ENCODE measurements at regions not wholly inside any gene's neighbourhood (a gene's known extent, or its start where the extent isn't known, plus 50 kb on each side); places are given as distances from the start of the nearest gene placed in this dataset.

DNA sequence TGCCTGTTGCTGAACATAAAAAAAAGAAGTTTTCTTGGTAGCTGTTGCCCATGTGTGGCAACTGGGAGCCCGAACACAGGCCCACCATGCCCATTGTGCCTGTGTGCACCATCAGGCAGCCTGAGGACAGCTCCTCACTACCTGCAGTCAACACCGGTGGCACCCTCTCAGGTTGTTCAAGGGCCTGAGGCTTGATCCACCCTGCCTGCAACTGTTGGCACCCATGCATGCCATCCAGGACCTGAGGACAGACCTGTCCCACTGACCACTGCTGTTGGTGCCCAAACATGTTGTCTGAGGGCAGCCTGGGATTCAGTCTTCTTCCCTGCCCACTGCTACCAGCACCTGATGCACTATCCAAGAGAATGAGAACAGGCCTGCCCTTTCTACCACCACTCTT is 661.1 kb upstream of the ZNF804A start:
- no peak overlapping the region for H3K27ac ChIP-seq (ENCODE audit: insufficient read depth, low read depth, low read length)
- H3K9ac ChIP-seq (replicated peaks; ENCODE audit: extremely low read depth, insufficient read depth, low read length): no peak overlapping the region
- ChIA-PET CTCF (interaction anchor here (0.6 kb wide), 1 partner anchor 9 kb away, joined by 3 read pairs; no protein-coding TSS in a partner anchor), POLR2A (no interaction called here)
- no peak for DNase-seq (ENCODE audit: low read depth, low spot score)
- H3K4me2 ChIP-seq (ENCODE audit: insufficient read depth, low read length): no peak overlapping the region
- no peak overlapping the region for H2AFZ ChIP-seq (ENCODE audit: low read depth, low read length)
- intact Hi-C loops (cut with micrococcal nuclease): no loop called here
- no TSS peak for BruUV-seq (replicated peaks)
- H3K79me2 ChIP-seq (ENCODE audit: control insufficient read depth, insufficient read depth, low read length): no peaks in the 10 kb centered on the region
- dilution Hi-C loops (cut with MboI; ENCODE audit: extremely low pct_ligation_motif_present, low sequenced_read_pairs): no loop called here
- H4K20me1 ChIP-seq (replicated peaks; ENCODE audit: control insufficient read depth, extremely low read depth, insufficient read depth, low read length): no peaks in the 10 kb centered on the region
- no peaks in the 10 kb centered on the region for H3K27me3 ChIP-seq (ENCODE audit: control insufficient read depth in 2 of 2, insufficient read depth in 2 of 2, low read length in 2 of 2)
- no peak for TF ChIP-seq MYC (IDR thresholded peaks at IDR 0.05; ENCODE audit: low read depth, low read length)
- TF ChIP-seq FOS (IDR thresholded peaks at IDR 0.05; ENCODE audit: borderline replicate concordance, insufficient read depth, low read length): no peak
- no peak for TF ChIP-seq POLR2AphosphoS5 (IDR thresholded peaks at IDR 0.05; ENCODE audit: insufficient read depth, low read depth, low read length)
- TF ChIP-seq JUN (IDR thresholded peaks at IDR 0.05; ENCODE audit: borderline replicate concordance, insufficient read depth, insufficient read length, low read depth): no peak
- TF ChIP-seq GATA2 (IDR thresholded peaks at IDR 0.05; ENCODE audit: insufficient read depth, insufficient read length, low read depth, low read length): no peak
- TF ChIP-seq, protein P1, sequence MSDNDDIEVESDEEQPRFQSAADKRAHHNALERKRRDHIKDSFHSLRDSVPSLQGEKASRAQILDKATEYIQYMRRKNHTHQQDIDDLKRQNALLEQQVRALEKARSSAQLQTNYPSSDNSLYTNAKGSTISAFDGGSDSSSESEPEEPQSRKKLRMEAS (IDR thresholded peaks at IDR 0.05; ENCODE audit: insufficient read depth, insufficient read length): no peak
- no peak for TF ChIP-seq POLR2A (IDR thresholded peaks at IDR 0.05; ENCODE audit: low read depth, low read length)
- TF ChIP-seq EZH2 (IDR thresholded peaks at IDR 0.05; ENCODE audit: borderline replicate concordance, low read depth, low read length, severe bottlenecking): no peak
- TF ChIP-seq, protein P2, sequence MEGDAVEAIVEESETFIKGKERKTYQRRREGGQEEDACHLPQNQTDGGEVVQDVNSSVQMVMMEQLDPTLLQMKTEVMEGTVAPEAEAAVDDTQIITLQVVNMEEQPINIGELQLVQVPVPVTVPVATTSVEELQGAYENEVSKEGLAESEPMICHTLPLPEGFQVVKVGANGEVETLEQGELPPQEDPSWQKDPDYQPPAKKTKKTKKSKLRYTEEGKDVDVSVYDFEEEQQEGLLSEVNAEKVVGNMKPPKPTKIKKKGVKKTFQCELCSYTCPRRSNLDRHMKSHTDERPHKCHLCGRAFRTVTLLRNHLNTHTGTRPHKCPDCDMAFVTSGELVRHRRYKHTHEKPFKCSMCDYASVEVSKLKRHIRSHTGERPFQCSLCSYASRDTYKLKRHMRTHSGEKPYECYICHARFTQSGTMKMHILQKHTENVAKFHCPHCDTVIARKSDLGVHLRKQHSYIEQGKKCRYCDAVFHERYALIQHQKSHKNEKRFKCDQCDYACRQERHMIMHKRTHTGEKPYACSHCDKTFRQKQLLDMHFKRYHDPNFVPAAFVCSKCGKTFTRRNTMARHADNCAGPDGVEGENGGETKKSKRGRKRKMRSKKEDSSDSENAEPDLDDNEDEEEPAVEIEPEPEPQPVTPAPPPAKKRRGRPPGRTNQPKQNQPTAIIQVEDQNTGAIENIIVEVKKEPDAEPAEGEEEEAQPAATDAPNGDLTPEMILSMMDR (IDR thresholded peaks at IDR 0.05; ENCODE audit: extremely low read depth in 1 of 2, insufficient read depth in 1 of 2, low read depth in 1 of 2, low read length in 2 of 2): no peak
- no peaks in the 10 kb centered on the region for H3K4me1 ChIP-seq (ENCODE audit: control insufficient read depth, extremely low read depth, insufficient read depth, low read length)
- H3K9me3 ChIP-seq (replicated peaks; ENCODE audit: control insufficient read depth, insufficient read depth, low read length): no peaks in the 10 kb centered on the region
- H3K36me3 ChIP-seq (ENCODE audit: control insufficient read depth in 2 of 2, extremely low read depth in 1 of 2, insufficient read depth in 2 of 2, low read length in 2 of 2): no peaks in the 10 kb centered on the region
- H3K4me3 ChIP-seq (replicated peaks in 1 of 3; ENCODE audit: insufficient read depth in 1 of 3, low read depth in 1 of 3, low read length in 3 of 3): no peak overlapping the region
- H3K9me1 ChIP-seq (replicated peaks; ENCODE audit: control insufficient read depth, extremely low read depth, insufficient read depth, low read length): no peaks in the 10 kb centered on the region
- FAIRE-seq: no peak

All from endothelial cell of umbilical vein (primary cell).